Epithelial cell of prostate (primary cell): ENCODE measurements at regions not wholly inside any gene's neighbourhood (a gene's known extent, or its start where the extent isn't known, plus 50 kb on each side); places are given as distances from the start of the nearest gene placed in this dataset.

ENCODE experiments used
- DNase-seq: peaks from one replicate; pipeline ENCODE4 v3.0.0-alpha.2; 2011; ENCODE audit warnings: low read depth, low spot score
- H3K27ac ChIP-seq: fragments of 450-650 bp; 2 replicates; pipeline ENCODE4 v1.5.1; 2017; ENCODE audit warnings: mild to moderate bottlenecking

DNA sequence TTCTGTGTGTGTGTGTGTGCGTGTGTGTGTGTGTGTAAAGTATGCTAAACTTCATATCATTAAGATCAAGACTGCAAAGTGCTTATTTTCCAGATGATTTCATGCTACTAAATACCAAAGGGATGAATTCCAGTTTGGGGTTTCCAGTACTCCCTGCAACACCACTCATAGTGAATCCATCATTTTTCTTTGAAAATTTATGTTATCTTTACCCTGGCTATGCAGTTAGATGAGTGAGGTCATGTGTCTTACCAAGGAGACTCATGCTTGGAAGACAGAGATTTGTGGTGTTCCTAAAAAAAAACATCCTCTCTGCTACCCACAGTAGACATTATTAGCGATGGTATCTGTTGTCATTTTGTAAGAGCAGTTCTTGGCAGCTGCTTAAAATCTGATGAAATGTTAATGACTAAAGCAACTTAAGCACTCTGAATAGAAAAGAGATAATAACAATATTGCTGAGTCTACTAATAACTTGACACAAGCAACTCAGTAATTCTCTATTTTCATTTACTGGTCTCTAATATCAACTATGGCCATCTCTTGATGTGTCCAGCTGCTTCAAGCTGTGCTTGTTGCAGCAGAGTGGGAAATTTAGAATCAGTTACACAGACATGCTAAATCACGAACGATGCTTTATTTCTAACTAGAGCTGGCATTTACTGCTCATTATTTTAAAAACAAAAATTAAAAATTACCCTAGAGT, 1953.0 kb upstream of the IGFBP7 start:
- no peak for DNase-seq
- H3K27ac ChIP-seq: no peak overlapping the region

GRCh38 chr4:59068722-59069418, 1958.7 kb upstream of the IGFBP7 start:
- H3K27ac ChIP-seq: no peak overlapping the region
- DNase-seq: no peak

DNA sequence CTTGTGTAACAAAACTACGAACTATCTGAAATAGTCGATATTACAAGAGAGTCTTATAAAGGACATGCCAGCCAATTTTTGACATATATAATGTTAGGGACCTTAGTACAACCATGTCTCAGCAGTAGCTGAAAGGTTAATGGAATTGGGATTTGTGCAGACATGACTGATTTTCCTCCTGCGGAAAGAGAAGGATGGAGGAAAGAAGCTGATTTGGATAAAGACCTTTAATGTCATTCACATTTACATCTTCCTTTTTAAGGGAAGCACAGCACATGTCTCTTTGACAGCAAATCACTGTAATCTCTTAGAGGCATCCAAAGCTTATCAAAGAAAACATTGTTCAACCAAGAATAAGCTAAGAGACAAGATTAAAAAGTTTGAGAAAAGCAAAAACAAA, 1976.2 kb upstream of the IGFBP7 start:
- no peak for DNase-seq
- H3K27ac ChIP-seq: no peak overlapping the region

- no peak overlapping the region for H3K27ac ChIP-seq
- DNase-seq: no peak
Observed at GRCh38 chr4:59091146-59092142, 1981.3 kb upstream of the IGFBP7 start.

DNA sequence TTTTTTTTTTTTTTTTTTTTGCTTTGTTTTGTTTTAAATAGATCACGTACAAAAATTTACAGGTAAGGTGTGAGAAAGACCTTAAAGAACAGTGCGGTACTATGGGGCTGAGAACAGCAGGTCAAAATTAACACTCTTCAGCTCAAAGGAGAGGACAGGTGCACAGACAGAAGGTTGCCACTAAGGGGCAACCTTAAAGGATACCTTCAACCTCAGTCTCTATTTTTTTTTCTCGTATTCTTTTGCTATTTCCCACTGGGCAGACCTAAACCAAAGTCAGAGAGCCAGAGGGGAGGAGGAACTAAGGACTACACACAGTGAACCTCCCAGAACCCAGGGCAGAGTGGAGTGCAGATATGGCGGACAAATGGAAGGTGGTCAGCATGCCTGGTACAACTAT, 1984.3 kb upstream of the IGFBP7 start:
- no peak overlapping the region for H3K27ac ChIP-seq
- no peak for DNase-seq

- H3K27ac ChIP-seq: no peak overlapping the region
- no peak for DNase-seq
Observed at GRCh38 chr4:59102311-59102710, 1992.1 kb upstream of the IGFBP7 start.

DNA sequence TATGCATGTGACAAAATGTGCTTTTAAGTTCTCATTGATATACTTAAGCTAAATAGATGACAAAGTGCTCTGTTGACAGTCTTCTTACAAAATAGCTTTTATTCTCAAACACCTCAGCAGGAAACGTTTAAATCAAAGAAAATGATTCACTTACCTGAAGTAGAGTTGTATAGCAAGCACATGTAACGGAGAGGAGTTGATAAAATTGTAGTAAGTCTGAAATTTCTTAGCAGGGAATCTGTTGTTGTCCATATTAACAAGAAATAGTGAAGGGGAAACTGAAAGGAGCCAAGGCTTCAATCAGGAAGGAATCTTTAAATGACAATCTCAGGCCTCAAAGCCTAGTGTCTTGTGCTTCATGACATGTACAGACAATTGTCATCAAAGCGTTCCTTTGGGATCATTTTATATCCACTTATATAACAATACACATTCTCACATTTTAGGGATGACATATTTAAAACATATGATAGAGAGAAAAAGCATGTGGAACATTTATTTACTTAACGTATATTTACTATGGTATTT, 2010.2 kb upstream of the IGFBP7 start:
- no peak for DNase-seq
- H3K27ac ChIP-seq: no peak overlapping the region

DNA sequence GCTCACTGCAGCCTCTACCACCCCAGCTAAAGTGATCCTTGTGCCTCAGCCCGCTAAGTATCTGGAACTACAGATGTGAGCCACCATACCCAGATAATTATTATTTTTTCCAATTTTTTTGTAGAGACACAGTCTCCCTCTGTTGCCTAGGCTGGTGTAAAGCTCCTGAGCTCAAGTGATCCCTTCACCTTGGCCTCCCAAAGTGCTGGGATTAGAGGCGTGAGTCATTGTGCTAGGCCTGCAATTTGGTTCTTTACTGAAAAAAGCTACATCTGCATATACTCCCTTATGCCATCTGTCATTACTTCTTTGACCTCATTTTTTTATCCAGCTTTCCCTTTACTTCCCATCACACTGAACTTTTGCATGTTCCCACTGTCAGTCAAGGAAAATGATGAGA, 2012.4 kb upstream of the IGFBP7 start:
- no peak for DNase-seq
- H3K27ac ChIP-seq: no peak overlapping the region

GRCh38 chr4:59126159-59126558, 2016.0 kb upstream of the IGFBP7 start:
- DNase-seq: no peak
- H3K27ac ChIP-seq: no peak overlapping the region

DNA sequence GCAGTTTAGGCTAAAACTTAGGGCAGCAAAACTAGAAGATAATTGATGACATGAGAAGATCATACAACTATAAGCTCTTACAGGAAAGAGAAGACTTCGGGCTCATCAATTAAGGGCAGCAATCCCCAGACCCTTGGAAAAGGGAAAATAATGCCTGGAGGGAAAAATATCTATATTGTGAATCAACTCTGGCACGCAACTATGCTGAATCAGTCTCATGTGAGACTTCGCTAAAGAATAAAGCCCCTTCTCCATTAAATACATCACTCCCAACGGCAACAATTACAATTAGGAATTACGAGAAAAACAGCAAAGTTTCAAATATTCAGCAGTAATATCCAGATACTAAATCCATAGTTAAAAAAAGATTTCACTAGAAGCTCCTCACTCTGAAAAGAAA, 2016.8 kb upstream of the IGFBP7 start:
- no peak for DNase-seq
- no peak overlapping the region for H3K27ac ChIP-seq

GRCh38 chr4:59127743-59128142, 2017.6 kb upstream of the IGFBP7 start:
- DNase-seq: no peak
- H3K27ac ChIP-seq: no peak overlapping the region

- no peak for DNase-seq
- no peak overlapping the region for H3K27ac ChIP-seq
Observed at GRCh38 chr4:59135248-59135985, 2025.2 kb upstream of the IGFBP7 start.

GRCh38 chr4:59161249-59161648, 2038.9 kb upstream of the ADGRL3 start:
- no peak for DNase-seq

DNA sequence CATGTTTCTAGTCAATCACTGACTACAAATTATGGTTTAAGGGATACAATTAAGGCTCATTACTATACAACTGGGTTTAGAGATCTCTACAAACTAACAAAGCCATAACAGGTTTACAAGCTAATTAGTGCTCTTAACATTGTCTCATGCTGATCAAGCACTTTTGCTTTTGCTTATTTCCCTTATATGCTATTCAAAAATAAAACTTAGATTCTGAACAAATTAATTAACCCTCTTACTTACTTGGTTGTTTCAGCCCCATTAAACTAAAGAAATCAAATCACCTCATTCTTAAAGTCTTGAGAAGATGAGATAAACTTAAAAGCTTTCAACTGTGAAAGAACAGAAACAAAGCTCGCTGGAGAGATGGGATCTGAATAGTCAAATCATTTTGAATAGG, 2024.5 kb upstream of the ADGRL3 start:
- no peak overlapping the region for H3K27ac ChIP-seq
- no peak for DNase-seq

More at GRCh38 chr4:59161249-59161648, 2038.9 kb upstream of the ADGRL3 start:
- no peak overlapping the region for H3K27ac ChIP-seq

- DNase-seq: no peak
- no peak overlapping the region for H3K27ac ChIP-seq
Observed at GRCh38 chr4:59179372-59179771, 2020.8 kb upstream of the ADGRL3 start.

DNA sequence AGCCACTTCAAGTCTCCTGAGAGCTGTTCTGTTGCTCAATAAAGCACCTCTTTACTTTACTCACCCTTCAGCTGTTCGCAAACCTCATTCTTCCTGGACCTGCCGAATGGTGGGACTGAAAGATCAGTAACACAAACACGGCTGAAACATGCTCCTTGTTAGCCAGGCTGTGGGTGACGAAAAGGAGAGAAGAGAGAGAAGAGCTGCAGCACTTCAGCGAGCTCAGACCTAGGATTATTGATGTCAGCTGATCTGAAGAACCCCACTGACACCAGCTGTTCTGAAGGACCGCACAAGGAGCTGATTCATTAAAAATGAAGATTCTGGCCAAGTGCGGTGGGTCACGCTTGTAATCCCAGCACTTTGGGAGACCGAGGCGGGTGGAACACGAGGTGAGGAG, 2020.0 kb upstream of the ADGRL3 start:
- DNase-seq: no peak
- H3K27ac ChIP-seq: no peak overlapping the region

GRCh38 chr4:59180969-59181368, 2019.2 kb upstream of the ADGRL3 start:
- no peak for DNase-seq
- H3K27ac ChIP-seq: no peak overlapping the region

GRCh38 chr4:59195839-59196238, 2004.3 kb upstream of the ADGRL3 start:
- H3K27ac ChIP-seq: no peak overlapping the region
- no peak for DNase-seq

GRCh38 chr4:59200992-59201391, 1999.1 kb upstream of the ADGRL3 start:
- no peak for DNase-seq
- no peak overlapping the region for H3K27ac ChIP-seq
